Right atrium auricular region (tissue), 2 donors: ENCODE measurements at regions not wholly inside any gene's neighbourhood (a gene's known extent, or its start where the extent isn't known, plus 50 kb on each side); places are given as distances from the start of the nearest gene placed in this dataset.

Experiments
- DNase-seq: peaks from one replicate; pipeline ENCODE4 v3.0.0-alpha.2; 2019; ENCODE audit warnings: low spot score
- H3K27ac ChIP-seq, 2 donors: fragments of 200-600 bp; sonication (generic); 1 replicate in 1 of 2; 2 replicates in 1 of 2; pipeline ENCODE4 v1.5.1; 2016 to 2019
- H3K27me3 ChIP-seq, 2 donors: fragments of 200-600 bp; sonication (generic); one replicate each; pipeline versions ENCODE4 v1.5.1 to v1.6.0; 2017 to 2019
- H3K36me3 ChIP-seq: fragments of 200-600 bp; sonication (generic); one replicate; pipeline ENCODE4 v1.5.1; 2016
- H3K4me1 ChIP-seq, 2 donors: fragments of 200-600 bp; sonication (generic); one replicate each; pipeline versions ENCODE4 v1.5.1 to v1.6.0; 2017 to 2019
- H3K4me3 ChIP-seq, 2 donors: fragments of 200-600 bp; sonication (generic); 1 replicate in 1 of 2; 2 replicates in 1 of 2; pipeline ENCODE4 v1.5.1; 2017 to 2019; ENCODE audit warnings: mild to moderate bottlenecking in 1 of 2, moderate library complexity in 1 of 2
- H3K9me3 ChIP-seq, 2 donors: fragments of 200-600 bp; sonication (generic); one replicate each; pipeline ENCODE4 v1.5.1; 2019
- TF ChIP-seq, protein P1 (sequence below), 2 donors: fragments of 200-600 bp; sonication (generic); IDR thresholded peaks; one replicate each; pipeline ENCODE4 v1.5.1; 2019; ENCODE audit warnings: antibody characterized with exemption in 2 of 2

DNA sequence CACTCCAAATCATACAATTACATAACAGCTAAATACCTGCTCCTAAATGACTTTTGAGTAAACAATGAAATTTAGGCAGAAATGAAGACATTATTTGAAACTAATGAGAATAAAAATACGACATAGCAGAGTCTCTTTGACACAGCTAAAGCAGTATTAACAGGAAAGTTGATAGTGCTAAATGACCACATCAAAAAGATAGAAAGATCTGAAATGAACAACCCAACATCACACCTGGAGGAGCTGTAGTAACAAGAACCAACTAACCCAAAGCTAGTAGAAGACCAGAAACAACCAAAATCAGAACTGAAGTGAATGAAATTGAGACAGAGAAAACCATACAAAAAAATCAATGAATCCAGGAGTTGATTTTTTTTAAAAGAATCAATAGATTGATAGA, 257.8 kb downstream of the ARAP2 start:
- no peaks in the 10 kb centered on the region for H3K36me3 ChIP-seq
- H3K4me1 ChIP-seq: no peaks in the 10 kb centered on the region
- no peak for DNase-seq
- no peak overlapping the region for H3K4me3 ChIP-seq
- no peak overlapping the region for H3K27ac ChIP-seq
- H3K27me3 ChIP-seq: no peaks in the 10 kb centered on the region
- peaks cover 0 to 4% of the 10 kb centered on the region in 2 donors for H3K9me3 ChIP-seq
- TF ChIP-seq, protein P1, sequence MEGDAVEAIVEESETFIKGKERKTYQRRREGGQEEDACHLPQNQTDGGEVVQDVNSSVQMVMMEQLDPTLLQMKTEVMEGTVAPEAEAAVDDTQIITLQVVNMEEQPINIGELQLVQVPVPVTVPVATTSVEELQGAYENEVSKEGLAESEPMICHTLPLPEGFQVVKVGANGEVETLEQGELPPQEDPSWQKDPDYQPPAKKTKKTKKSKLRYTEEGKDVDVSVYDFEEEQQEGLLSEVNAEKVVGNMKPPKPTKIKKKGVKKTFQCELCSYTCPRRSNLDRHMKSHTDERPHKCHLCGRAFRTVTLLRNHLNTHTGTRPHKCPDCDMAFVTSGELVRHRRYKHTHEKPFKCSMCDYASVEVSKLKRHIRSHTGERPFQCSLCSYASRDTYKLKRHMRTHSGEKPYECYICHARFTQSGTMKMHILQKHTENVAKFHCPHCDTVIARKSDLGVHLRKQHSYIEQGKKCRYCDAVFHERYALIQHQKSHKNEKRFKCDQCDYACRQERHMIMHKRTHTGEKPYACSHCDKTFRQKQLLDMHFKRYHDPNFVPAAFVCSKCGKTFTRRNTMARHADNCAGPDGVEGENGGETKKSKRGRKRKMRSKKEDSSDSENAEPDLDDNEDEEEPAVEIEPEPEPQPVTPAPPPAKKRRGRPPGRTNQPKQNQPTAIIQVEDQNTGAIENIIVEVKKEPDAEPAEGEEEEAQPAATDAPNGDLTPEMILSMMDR (IDR thresholded peaks at IDR 0.05): no peak

DNA sequence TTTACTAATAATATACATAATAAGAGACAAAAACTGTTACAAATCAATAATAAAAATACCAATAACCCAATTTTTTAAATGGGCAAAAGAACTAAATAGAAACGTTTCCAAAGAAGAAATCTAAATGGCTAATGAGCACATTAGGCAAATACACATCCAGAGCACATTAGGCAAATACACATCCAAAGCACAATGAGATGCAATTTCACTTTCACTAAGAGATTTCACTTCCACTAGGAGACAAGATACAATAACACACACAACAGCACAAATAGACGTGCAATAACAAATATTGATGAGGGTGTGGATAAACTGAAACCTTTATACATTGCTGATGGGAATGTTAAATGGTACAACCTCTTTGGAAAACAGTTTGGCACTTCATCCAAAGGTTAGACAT, 250.7 kb downstream of the ARAP2 start:
- Histone ChIP-seq H3K4me1 (no peaks in the 10 kb centered on the region), H3K27me3 (no peaks in the 10 kb centered on the region), H3K9me3 (no peaks in the 10 kb centered on the region), H3K27ac (no peak overlapping the region), H3K4me3 (no peak overlapping the region), H3K36me3 (no peaks in the 10 kb centered on the region)
- TF ChIP-seq, protein P1 (IDR thresholded peaks at IDR 0.05): no peak
- DNase-seq: no peak

DNA sequence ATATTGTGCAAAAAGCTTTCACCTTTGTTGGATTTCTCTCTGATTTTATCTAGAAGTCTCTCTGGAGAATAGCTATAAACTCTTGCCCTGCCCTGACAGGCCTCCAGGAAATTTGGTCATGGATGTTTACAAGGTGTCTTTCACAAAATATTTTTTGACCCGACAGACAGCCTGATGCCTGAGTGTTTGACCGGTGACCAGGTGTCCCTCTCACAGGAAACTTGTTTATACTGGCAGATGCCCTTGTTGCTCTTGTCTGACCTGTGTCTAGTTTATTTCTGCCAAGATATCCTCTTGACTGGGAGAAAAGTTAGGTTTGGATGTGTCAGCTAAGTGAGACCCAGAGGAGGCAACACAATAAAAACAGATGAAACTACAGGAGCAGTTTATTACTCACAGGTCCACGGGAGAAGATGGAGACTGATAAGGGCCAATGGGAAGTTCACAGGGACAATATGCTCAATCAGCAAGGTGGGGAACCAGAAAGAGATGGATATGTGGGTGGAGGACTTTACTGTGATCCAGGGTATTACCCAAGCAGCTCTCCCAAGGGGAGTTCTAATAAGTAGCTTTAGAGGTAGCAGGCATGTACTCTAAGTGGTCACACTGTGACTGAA, 243.3 kb downstream of the ARAP2 start:
- Histone ChIP-seq H3K4me3 (no peak overlapping the region), H3K9me3 (no peaks in the 10 kb centered on the region), H3K4me1 (no peaks in the 10 kb centered on the region), H3K27me3 (no peaks in the 10 kb centered on the region), H3K36me3 (no peaks in the 10 kb centered on the region), H3K27ac (no peak overlapping the region)
- TF ChIP-seq, protein P1 (IDR thresholded peaks at IDR 0.05): no peak
- no peak for DNase-seq

DNA sequence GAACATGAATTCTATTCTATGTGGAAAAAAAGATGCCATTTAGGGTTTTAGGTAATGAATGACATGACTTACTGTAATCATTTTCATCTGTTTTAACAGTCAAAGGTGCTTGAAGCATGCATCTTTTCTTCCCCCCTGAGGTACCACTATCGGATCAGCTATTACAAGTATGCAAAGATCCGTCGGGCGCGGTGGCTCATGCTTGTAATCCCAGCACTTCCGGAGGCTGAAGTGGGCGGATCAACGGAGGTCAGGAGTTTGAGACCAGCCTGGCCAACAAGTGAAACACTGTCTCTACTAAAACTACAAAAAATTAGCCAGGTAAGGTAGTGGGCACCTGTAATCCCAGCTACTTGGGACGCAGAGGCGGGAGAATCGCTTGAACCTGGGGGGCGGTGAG, 241.3 kb downstream of the ARAP2 start:
- no peak overlapping the region for H3K27ac ChIP-seq
- H3K4me1 ChIP-seq: no peaks in the 10 kb centered on the region
- H3K36me3 ChIP-seq: no peaks in the 10 kb centered on the region
- DNase-seq: no peak
- H3K4me3 ChIP-seq: no peak overlapping the region
- H3K27me3 ChIP-seq: no peaks in the 10 kb centered on the region
- H3K9me3 ChIP-seq: no peaks in the 10 kb centered on the region
- TF ChIP-seq, protein P1 (IDR thresholded peaks at IDR 0.05): no peak

DNA sequence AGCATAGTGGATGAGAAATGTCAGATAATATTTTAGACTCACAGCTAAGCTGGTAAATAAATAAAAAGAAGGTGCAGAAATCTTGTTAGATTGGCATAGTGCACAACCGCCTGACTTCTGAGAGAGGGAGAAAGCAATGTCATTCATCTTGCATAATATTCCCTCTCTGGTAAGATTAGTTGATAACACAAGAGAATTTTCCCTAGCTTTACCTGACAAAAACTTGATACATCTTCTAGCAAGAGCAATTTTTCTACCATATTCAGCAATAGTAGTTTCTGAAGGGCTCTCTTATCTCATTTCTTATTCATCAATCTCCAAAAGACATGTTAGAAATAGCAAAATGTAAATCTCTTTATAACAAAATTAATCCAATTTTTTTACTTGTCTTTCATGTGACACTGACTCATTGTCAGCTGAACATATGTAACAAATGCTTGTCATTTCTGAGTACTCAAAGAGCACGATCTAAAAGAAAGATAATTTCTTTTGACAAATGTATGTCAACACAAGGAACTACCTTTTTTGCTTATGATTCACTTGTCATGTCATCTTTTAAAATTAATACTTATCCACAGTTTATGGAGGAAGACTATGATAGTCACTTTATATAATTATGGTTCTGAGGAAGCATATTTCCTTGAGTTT, 240.0 kb downstream of the ARAP2 start:
- no peak overlapping the region for H3K4me3 ChIP-seq
- no peak for DNase-seq
- H3K36me3 ChIP-seq: no peaks in the 10 kb centered on the region
- H3K4me1 ChIP-seq: no peaks in the 10 kb centered on the region
- no peak overlapping the region for H3K27ac ChIP-seq
- H3K27me3 ChIP-seq: no peaks in the 10 kb centered on the region
- TF ChIP-seq, protein P1 (IDR thresholded peaks at IDR 0.05): no peak
- no peaks in the 10 kb centered on the region for H3K9me3 ChIP-seq

DNA sequence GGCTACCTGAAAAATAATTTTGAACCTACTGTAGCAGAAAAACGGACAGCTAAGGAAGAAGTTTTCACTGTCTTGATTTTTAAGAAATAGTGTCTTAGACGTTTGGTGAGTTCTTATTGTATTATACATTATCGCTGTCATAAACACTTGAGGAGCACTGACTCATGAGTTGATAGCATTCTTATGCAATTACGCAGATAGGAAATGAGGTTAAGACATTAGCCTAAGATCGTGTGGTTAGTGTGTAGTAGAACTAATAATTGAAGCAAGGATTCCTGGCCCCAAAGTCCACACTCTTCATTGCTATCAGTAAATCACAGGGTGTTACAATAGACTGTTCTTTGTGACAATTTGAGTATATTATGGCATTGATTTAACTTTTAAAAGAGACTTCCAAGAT, 238.1 kb downstream of the ARAP2 start:
- Histone ChIP-seq H3K9me3 (no peaks in the 10 kb centered on the region), H3K27me3 (no peaks in the 10 kb centered on the region), H3K4me1 (no peaks in the 10 kb centered on the region), H3K4me3 (no peak overlapping the region), H3K27ac (no peak overlapping the region), H3K36me3 (no peaks in the 10 kb centered on the region)
- DNase-seq: no peak
- TF ChIP-seq, protein P1 (IDR thresholded peaks at IDR 0.05): no peak
